Kidney epithelial cell (primary cell): ENCODE measurements at regions not wholly inside any gene's neighbourhood (a gene's known extent, or its start where the extent isn't known, plus 50 kb on each side); places are given as distances from the start of the nearest gene placed in this dataset.
"Not testable (repeated sequence)": the region's sequence is repeated elsewhere in the genome, so short reads cannot be mapped to it uniquely, and the experiment has no call there.

ENCODE experiments used
- DNase-seq: peaks from one replicate; pipeline ENCODE4 v3.0.0-alpha.2; 2010; ENCODE audit warnings: low read depth
- H3K27me3 ChIP-seq: 2 replicates; pipeline ENCODE4 v1.6.0; 2011; ENCODE audit warnings: low read length; ENCODE audit not compliant: control insufficient read depth, insufficient read depth
- H3K36me3 ChIP-seq: 2 replicates; pipeline ENCODE4 v1.5.1; 2011; ENCODE audit warnings: low read length; ENCODE audit not compliant: control insufficient read depth, insufficient read depth
- H3K4me3 ChIP-seq: 2 replicates; pipeline ENCODE4 v1.5.1; 2011; ENCODE audit warnings: low read depth, mild to moderate bottlenecking, control low read depth, low read length
- TF ChIP-seq, protein P1 (sequence below): IDR thresholded peaks from 2 replicates; pipeline ENCODE4 v1.5.1; 2011; ENCODE audit warnings: mild to moderate bottlenecking, moderate library complexity, low read length, control low read depth, inconsistent platforms; ENCODE audit not compliant: insufficient read depth, poor library complexity, severe bottlenecking

DNA sequence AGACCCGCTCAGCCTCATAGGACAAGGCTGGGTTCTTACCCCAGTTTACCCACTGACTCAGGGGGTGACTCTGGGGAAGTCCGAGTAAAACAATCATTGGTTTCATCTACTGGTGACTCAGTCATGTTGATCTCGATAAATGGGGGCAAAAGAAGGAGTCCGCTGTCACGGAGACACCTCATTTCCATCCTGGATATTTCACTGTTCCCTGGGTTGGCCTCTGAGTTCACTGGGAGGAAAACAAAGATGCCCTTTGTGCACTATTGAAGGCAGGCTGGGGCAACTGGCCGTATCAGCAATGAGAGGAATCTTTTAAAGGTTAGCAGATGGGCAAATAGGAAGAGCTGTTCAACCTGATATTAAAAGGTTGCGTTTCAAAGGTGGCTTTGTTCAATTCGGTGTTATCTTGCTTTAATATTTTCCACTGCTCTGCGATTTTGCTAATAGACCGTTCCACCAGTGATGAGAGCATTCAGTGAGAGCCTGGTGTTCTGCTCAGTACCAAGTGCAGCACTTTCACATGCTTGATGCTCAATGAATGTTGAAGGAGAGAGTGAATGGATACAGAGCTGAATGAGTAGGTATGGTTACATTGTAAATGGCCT is 110.2 kb upstream of the EGFLAM start:
- Histone ChIP-seq H3K36me3 (no peaks in the 10 kb centered on the region), H3K4me3 (no peak overlapping the region), H3K27me3 (no peaks in the 10 kb centered on the region)
- TF ChIP-seq, protein P1, sequence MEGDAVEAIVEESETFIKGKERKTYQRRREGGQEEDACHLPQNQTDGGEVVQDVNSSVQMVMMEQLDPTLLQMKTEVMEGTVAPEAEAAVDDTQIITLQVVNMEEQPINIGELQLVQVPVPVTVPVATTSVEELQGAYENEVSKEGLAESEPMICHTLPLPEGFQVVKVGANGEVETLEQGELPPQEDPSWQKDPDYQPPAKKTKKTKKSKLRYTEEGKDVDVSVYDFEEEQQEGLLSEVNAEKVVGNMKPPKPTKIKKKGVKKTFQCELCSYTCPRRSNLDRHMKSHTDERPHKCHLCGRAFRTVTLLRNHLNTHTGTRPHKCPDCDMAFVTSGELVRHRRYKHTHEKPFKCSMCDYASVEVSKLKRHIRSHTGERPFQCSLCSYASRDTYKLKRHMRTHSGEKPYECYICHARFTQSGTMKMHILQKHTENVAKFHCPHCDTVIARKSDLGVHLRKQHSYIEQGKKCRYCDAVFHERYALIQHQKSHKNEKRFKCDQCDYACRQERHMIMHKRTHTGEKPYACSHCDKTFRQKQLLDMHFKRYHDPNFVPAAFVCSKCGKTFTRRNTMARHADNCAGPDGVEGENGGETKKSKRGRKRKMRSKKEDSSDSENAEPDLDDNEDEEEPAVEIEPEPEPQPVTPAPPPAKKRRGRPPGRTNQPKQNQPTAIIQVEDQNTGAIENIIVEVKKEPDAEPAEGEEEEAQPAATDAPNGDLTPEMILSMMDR: no peak
- no peak for DNase-seq

DNA sequence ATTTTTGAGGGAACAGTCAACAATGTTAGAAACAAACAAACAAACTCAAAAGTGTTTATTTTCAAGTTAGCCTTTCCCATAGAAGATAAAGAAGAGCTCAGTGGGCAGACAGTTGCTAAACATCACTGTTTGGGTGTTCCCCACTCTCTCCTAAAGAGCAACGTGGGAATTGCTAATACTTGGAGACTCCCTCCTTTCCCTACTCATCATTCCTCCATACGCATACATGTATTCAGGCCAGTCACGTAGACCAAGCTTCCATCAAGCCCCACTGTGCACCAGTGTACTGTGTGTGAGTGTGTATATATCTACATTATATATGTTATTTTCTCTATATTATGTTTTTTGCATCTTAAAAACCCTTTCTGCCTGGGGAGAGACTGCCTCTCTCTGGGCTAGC is 115.0 kb upstream of the EGFLAM start:
- Histone ChIP-seq H3K4me3 (no peak overlapping the region), H3K27me3 (peaks cover 3% of the 10 kb centered on the region), H3K36me3 (no peaks in the 10 kb centered on the region)
- TF ChIP-seq, protein P1: no peak
- no peak for DNase-seq

DNA sequence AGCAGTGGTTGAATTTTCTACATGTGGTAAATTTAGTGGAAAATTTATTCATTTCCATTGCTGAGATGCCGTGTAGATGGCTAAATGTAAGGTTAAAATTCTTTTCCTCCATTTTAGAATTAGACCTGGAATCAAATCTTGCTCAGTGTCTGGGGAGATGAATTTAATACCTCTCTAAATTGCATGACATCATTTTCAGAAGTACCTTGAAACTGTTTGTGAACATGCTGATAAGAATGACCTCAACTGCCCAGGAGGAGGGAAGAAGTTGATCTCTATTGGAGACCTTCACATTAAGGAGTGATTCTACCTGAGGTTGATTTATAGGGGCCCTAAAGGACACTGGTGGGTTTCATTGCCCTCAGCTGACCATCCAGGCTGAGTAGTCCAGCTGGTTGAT is 116.7 kb upstream of the EGFLAM start:
- Histone ChIP-seq H3K27me3 (peaks cover 4% of the 10 kb centered on the region), H3K36me3 (no peaks in the 10 kb centered on the region), H3K4me3 (no peak overlapping the region)
- TF ChIP-seq, protein P1: no peak
- no peak for DNase-seq

DNA sequence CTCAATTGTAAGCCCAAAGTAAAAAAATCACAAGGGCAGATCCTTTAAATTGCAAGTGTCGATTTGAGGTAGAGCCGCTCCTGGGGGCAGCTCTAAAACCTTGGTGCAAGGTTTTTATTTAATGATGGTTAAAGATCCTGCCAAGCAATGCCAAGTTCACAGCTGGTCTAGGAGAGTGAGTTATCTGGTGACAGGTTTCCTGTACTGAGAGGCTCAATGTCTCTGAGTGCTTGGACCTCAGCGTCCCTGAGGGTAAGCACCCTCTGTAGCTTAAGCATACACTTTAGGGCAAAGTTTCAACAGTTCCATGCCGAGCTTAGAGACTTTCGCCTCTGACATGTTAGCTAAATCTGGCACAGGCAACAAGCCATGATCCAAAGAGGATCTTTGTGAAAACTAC is 119.8 kb upstream of the EGFLAM start:
- H3K36me3 ChIP-seq: no peaks in the 10 kb centered on the region
- H3K27me3 ChIP-seq: peaks cover 15% of the 10 kb centered on the region
- DNase-seq: no peak

DNA sequence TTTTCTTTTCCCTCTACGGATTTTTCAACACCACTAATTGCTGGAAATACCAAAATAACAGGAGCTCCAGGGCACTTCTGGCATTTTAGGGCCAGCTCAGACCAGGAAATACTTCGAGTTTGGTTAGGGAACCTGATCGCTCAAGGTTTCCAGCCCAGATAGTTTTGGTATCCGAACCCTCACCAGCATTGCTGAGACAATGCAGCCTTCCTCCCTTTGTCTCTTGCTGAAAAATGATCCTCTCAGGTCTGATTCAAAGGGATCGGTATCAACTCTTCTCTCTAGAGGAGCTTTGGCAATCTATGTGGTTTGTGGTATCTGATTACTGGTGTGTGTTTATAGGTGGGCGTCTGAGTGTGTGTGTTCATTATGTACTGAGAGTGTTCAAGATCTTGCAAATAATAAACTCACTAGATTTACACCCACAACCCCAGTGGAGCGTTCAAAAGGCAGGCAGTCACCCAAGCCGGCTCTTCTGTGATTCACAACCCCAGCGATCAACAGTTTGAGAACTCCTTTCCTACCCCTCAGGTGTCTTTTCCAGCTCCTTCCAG is 122.8 kb upstream of the EGFLAM start:
- no peak overlapping the region for H3K4me3 ChIP-seq
- TF ChIP-seq, protein P1: no peak
- H3K36me3 ChIP-seq: no peaks in the 10 kb centered on the region
- DNase-seq: no peak
- H3K27me3 ChIP-seq: peaks cover 15% of the 10 kb centered on the region

More for the DNA sequence above, 119.8 kb upstream of the EGFLAM start:
- TF ChIP-seq, protein P1: no peak
- no peak overlapping the region for H3K4me3 ChIP-seq

DNA sequence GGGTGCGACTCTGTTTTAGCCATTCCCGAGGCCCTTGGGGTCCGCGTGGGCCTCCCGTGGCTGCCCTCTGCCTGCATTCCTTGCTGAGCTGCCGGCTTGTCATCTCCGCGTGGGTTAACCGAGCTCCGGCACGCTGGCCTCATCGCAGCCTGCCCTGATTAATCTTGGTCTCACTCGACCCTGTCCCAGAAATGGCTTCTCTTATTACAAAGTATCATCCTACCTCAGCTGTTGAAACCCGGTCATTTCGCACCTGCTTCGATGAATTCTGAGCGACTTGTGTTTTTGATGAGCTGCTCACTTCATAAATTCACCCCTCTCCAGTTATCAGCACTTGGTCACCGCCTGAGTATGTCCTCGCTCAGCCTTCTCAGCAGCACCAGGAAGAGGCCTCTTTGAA is 123.5 kb upstream of the EGFLAM start:
- DNase-seq: no peak
- TF ChIP-seq, protein P1: no peak
- H3K27me3 ChIP-seq: peaks cover 15% of the 10 kb centered on the region
- no peaks in the 10 kb centered on the region for H3K36me3 ChIP-seq
- H3K4me3 ChIP-seq: no peak overlapping the region

DNA sequence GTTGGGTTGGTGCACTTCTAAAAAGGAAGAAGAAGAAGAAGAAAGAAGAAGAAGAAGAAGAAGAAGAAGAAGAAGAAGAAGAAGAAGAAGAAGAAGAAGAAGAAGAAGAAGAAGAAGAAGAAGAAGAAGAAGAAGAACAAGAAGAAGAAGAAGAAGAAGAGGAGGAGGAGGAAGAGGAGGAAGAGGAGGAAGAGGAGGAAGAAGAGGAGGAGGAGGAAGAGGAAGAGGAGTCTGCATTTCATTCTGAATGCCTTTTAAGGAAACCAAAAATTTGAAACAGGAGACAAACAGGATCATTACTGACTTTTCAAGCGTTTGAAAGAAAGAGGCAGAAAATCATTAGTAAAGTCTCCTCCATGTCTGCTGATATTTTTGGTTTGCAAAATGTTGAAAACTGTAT is 124.1 kb upstream of the EGFLAM start:
- H3K36me3 ChIP-seq, DNase-seq, H3K4me3 ChIP-seq: not testable (repeated sequence)
- peaks cover 15% of the 10 kb centered on the region for H3K27me3 ChIP-seq
